ENCODE measurements at regions not wholly inside any gene's neighbourhood (a gene's known extent, or its start where the extent isn't known, plus 50 kb on each side); places are given as distances from the start of the nearest gene placed in this dataset.

GRCh38 chr3:75110741-75111140, 496.3 kb upstream of the CNTN3 start:
- Histone ChIP-seq H3K9me3 (ENCODE audit: control insufficient read depth, low read length) (no peaks in the 10 kb centered on the region), H3K36me3 (ENCODE audit: control insufficient read depth, insufficient read depth, low read length) (no peaks in the 10 kb centered on the region), H3K27ac (ENCODE audit: insufficient read depth, low read length, poor library complexity, severe bottlenecking) (no peak overlapping the region), H3K4me1 (ENCODE audit: control insufficient read depth, insufficient read depth, low read length, poor library complexity, severe bottlenecking) (no peaks in the 10 kb centered on the region), H3K4me3 (ENCODE audit: insufficient read depth, low read depth, low read length, poor library complexity, severe bottlenecking) (no peak overlapping the region), H3K27me3 (replicated peaks; ENCODE audit: control insufficient read depth, insufficient read depth, low read length, poor library complexity, severe bottlenecking) (no peaks in the 10 kb centered on the region)
- DNase-seq, result no peak

- no peaks in the 10 kb centered on the region for H3K27me3 ChIP-seq (replicated peaks; ENCODE audit: control insufficient read depth, insufficient read depth, low read length, poor library complexity, severe bottlenecking)
- H3K27ac ChIP-seq (ENCODE audit: insufficient read depth, low read length, poor library complexity, severe bottlenecking), result no peak overlapping the region
- no peaks in the 10 kb centered on the region for H3K36me3 ChIP-seq (ENCODE audit: control insufficient read depth, insufficient read depth, low read length)
- no peak for DNase-seq
- no peaks in the 10 kb centered on the region for H3K4me1 ChIP-seq (ENCODE audit: control insufficient read depth, insufficient read depth, low read length, poor library complexity, severe bottlenecking)
- H3K4me3 ChIP-seq (ENCODE audit: insufficient read depth, low read depth, low read length, poor library complexity, severe bottlenecking), result no peak overlapping the region
- H3K9me3 ChIP-seq (ENCODE audit: control insufficient read depth, low read length), result no peaks in the 10 kb centered on the region
Observed at GRCh38 chr3:75115695-75116094, 501.2 kb upstream of the CNTN3 start.

DNA sequence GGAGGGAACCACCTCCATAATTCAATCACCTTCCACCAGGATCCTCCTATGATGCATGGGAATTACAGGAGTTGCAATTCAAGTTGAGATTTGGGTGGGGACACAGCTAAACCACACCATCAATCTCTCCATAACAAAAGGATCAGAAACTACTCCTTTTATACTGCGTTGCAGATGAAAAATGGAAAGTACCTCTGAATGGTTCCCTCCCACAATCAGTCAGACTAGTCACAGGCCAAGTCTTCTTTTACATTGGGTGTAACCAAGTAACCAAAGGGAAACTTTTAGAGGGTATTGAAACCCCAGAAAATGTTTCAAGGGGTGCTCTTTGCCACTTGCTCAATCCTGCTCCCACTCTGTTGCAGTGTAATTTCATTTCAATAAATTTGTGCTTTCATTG, 504.3 kb upstream of the CNTN3 start:
- H3K27ac ChIP-seq (ENCODE audit: insufficient read depth, low read length, poor library complexity, severe bottlenecking), result no peak overlapping the region
- no peaks in the 10 kb centered on the region for H3K36me3 ChIP-seq (ENCODE audit: control insufficient read depth, insufficient read depth, low read length)
- DNase-seq, result no peak
- no peaks in the 10 kb centered on the region for H3K27me3 ChIP-seq (replicated peaks; ENCODE audit: control insufficient read depth, insufficient read depth, low read length, poor library complexity, severe bottlenecking)
- H3K4me3 ChIP-seq (ENCODE audit: insufficient read depth, low read depth, low read length, poor library complexity, severe bottlenecking), result no peak overlapping the region
- H3K4me1 ChIP-seq (ENCODE audit: control insufficient read depth, insufficient read depth, low read length, poor library complexity, severe bottlenecking), result no peaks in the 10 kb centered on the region
- H3K9me3 ChIP-seq (ENCODE audit: control insufficient read depth, low read length), result no peaks in the 10 kb centered on the region

GRCh38 chr3:75126556-75126955, 512.1 kb upstream of the CNTN3 start:
- no peaks in the 10 kb centered on the region for H3K9me3 ChIP-seq (ENCODE audit: control insufficient read depth, low read length)
- H3K36me3 ChIP-seq (ENCODE audit: control insufficient read depth, insufficient read depth, low read length), result no peaks in the 10 kb centered on the region
- no peak for DNase-seq
- H3K4me1 ChIP-seq (ENCODE audit: control insufficient read depth, insufficient read depth, low read length, poor library complexity, severe bottlenecking), result no peaks in the 10 kb centered on the region
- H3K27ac ChIP-seq (ENCODE audit: insufficient read depth, low read length, poor library complexity, severe bottlenecking), result no peak overlapping the region
- no peaks in the 10 kb centered on the region for H3K27me3 ChIP-seq (replicated peaks; ENCODE audit: control insufficient read depth, insufficient read depth, low read length, poor library complexity, severe bottlenecking)
- H3K4me3 ChIP-seq (ENCODE audit: insufficient read depth, low read depth, low read length, poor library complexity, severe bottlenecking), result no peak overlapping the region

DNA sequence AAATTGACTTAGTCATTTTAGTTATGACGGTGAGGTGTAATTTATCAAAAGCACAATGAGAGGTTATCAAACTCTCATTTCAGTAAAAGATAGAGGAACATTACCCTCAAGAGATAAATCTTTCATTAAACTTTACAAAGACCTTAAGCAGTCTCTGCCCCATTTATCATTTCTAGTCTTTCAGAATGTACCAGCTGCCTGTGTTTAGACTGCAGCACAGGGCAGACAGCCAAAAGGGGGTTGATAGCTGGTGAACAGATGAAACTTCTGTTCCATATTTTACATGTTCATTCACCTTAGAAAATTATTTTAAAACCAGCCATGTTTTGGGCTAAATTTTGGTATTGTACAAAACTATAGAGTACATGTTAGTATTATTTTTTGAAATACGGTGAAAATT, 514.6 kb upstream of the CNTN3 start:
- Histone ChIP-seq H3K9me3 (ENCODE audit: control insufficient read depth, low read length) (no peaks in the 10 kb centered on the region), H3K4me1 (ENCODE audit: control insufficient read depth, insufficient read depth, low read length, poor library complexity, severe bottlenecking) (no peaks in the 10 kb centered on the region), H3K27me3 (replicated peaks; ENCODE audit: control insufficient read depth, insufficient read depth, low read length, poor library complexity, severe bottlenecking) (no peaks in the 10 kb centered on the region), H3K27ac (ENCODE audit: insufficient read depth, low read length, poor library complexity, severe bottlenecking) (no peak overlapping the region), H3K36me3 (ENCODE audit: control insufficient read depth, insufficient read depth, low read length) (no peaks in the 10 kb centered on the region), H3K4me3 (ENCODE audit: insufficient read depth, low read depth, low read length, poor library complexity, severe bottlenecking) (no peak overlapping the region)
- no peak for DNase-seq

DNA sequence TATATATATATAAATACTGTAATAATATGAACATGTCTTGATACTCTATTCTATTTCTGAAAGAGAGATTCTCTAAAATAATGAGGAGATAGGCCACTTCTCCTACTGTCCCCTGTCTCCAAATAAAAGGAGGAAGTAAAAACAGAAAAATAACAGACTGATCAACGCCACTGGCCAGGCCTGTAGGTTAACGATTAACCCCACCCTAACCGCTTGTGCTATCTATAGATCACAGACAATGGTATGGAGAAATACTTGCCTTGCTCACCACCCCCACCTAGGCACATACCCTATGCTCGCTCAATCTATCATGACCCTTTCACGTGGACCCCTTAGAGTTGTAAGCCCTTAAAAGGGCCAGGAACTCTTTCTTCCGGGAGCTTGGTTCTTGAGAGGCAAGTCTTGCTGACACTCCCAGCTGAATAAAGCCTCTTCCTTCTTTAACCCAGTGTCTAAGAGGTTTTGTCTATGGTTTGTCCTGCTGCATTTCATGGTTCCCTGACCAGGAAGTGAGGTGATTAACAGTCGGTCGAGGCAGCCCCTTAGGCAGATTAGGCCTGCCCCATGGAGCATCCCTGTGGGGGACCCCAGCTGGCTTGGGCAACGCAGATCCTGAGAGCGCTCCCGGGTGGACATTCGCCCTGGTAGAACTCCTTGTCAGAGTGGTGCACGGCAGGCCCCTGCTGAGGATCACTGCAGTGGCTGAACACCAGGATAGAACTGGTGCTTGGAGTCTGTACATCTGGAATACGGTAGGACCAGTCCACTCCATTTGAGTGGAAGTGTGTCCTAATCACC, 521.8 kb upstream of the CNTN3 start:
- Histone ChIP-seq H3K4me3 (ENCODE audit: insufficient read depth, low read depth, low read length, poor library complexity, severe bottlenecking) (no peak overlapping the region), H3K36me3 (ENCODE audit: control insufficient read depth, insufficient read depth, low read length) (no peaks in the 10 kb centered on the region)
- DNase-seq, result no peak

DNA sequence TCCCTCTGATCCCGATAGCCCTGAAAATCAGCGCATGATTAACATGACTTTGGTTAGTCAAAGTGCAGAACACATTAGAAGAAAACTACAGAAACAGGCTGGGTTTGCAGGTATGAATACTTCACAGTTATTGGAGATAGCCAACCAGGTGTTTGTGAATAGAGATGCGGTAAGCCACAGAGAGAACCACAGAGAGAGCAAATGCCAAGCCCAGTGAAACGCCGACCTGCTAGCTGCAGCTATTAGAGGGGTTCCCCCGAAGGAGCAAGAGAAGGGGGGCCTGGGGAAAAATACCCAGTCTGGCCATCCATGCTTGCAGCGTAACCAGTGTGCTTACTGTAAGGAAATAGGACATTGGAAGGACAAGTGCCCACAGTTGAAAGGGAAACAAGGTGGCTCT, 523.9 kb upstream of the CNTN3 start:
- no peak overlapping the region for H3K27ac ChIP-seq (ENCODE audit: insufficient read depth, low read length, poor library complexity, severe bottlenecking)
- no peak overlapping the region for H3K4me3 ChIP-seq (ENCODE audit: insufficient read depth, low read depth, low read length, poor library complexity, severe bottlenecking)
- no peaks in the 10 kb centered on the region for H3K36me3 ChIP-seq (ENCODE audit: control insufficient read depth, insufficient read depth, low read length)
- H3K27me3 ChIP-seq (replicated peaks; ENCODE audit: control insufficient read depth, insufficient read depth, low read length, poor library complexity, severe bottlenecking), result no peaks in the 10 kb centered on the region
- H3K4me1 ChIP-seq (ENCODE audit: control insufficient read depth, insufficient read depth, low read length, poor library complexity, severe bottlenecking), result no peaks in the 10 kb centered on the region
- DNase-seq, result no peak
- peaks cover 3% of the 10 kb centered on the region for H3K9me3 ChIP-seq (ENCODE audit: control insufficient read depth, low read length)

More for the DNA sequence above, 521.8 kb upstream of the CNTN3 start:
- H3K27ac ChIP-seq (ENCODE audit: insufficient read depth, low read length, poor library complexity, severe bottlenecking), result no peak overlapping the region
- no peaks in the 10 kb centered on the region for H3K27me3 ChIP-seq (replicated peaks; ENCODE audit: control insufficient read depth, insufficient read depth, low read length, poor library complexity, severe bottlenecking)
- no peaks in the 10 kb centered on the region for H3K4me1 ChIP-seq (ENCODE audit: control insufficient read depth, insufficient read depth, low read length, poor library complexity, severe bottlenecking)
- peaks cover 3% of the 10 kb centered on the region for H3K9me3 ChIP-seq (ENCODE audit: control insufficient read depth, low read length)

DNA sequence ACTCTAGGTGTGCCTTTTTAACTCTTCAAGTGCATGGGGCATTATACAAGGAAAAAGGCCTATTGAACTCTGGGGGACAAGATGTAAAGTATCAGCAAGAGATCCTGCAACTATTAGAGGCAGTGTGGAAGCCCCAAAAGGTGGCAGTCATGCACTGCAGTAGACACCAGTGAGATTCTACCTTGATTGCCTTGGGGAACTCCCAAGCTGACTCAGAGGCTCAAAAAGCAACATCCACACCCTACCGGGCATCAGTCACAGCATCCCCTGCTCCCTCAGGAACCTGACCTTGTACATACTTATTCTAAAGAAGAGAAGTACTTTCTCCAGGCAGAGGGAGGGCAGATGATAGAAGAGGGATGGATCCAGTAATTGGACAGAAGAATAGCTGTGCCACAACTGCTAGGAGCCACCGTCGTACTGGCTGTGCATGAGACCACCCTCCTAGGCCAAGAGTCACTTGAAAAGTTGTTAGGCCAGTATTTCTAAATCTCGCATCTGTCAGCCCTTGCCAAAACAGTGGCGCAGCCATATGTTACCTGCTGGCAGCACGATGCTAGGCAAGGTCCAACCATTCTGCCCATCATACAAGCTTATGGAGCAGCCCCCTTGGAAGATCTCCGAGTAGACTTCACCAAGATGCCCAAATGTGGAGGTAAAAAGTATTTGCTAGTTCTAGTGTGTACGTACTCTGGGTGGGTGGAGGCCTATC, 523.1 kb upstream of the FRG2C start:
- Histone ChIP-seq H3K27ac (ENCODE audit: insufficient read depth, low read length, poor library complexity, severe bottlenecking) (no peak overlapping the region), H3K4me3 (ENCODE audit: insufficient read depth, low read depth, low read length, poor library complexity, severe bottlenecking) (no peak overlapping the region), H3K36me3 (ENCODE audit: control insufficient read depth, insufficient read depth, low read length) (no peaks in the 10 kb centered on the region), H3K27me3 (replicated peaks; ENCODE audit: control insufficient read depth, insufficient read depth, low read length, poor library complexity, severe bottlenecking) (no peaks in the 10 kb centered on the region), H3K4me1 (ENCODE audit: control insufficient read depth, insufficient read depth, low read length, poor library complexity, severe bottlenecking) (no peaks in the 10 kb centered on the region), H3K9me3 (ENCODE audit: control insufficient read depth, low read length) (peaks cover 3% of the 10 kb centered on the region)
- no peak for DNase-seq

- no peak for DNase-seq
- no peaks in the 10 kb centered on the region for H3K27me3 ChIP-seq (replicated peaks; ENCODE audit: control insufficient read depth, insufficient read depth, low read length, poor library complexity, severe bottlenecking)
- H3K27ac ChIP-seq (ENCODE audit: insufficient read depth, low read length, poor library complexity, severe bottlenecking), result no peak overlapping the region
- no peak overlapping the region for H3K4me3 ChIP-seq (ENCODE audit: insufficient read depth, low read depth, low read length, poor library complexity, severe bottlenecking)
- H3K4me1 ChIP-seq (ENCODE audit: control insufficient read depth, insufficient read depth, low read length, poor library complexity, severe bottlenecking), result no peaks in the 10 kb centered on the region
- H3K36me3 ChIP-seq (ENCODE audit: control insufficient read depth, insufficient read depth, low read length), result no peaks in the 10 kb centered on the region
- H3K9me3 ChIP-seq (ENCODE audit: control insufficient read depth, low read length), result peaks cover 3% of the 10 kb centered on the region
Observed at GRCh38 chr3:75144406-75144805, 519.7 kb upstream of the FRG2C start.

GRCh38 chr3:75171630-75172230, 492.4 kb upstream of the FRG2C start:
- Histone ChIP-seq H3K4me1 (ENCODE audit: control insufficient read depth, insufficient read depth, low read length, poor library complexity, severe bottlenecking) (no peaks in the 10 kb centered on the region), H3K9me3 (ENCODE audit: control insufficient read depth, low read length) (no peaks in the 10 kb centered on the region), H3K4me3 (ENCODE audit: insufficient read depth, low read depth, low read length, poor library complexity, severe bottlenecking) (no peak overlapping the region), H3K27ac (ENCODE audit: insufficient read depth, low read length, poor library complexity, severe bottlenecking) (no peak overlapping the region), H3K27me3 (replicated peaks; ENCODE audit: control insufficient read depth, insufficient read depth, low read length, poor library complexity, severe bottlenecking) (no peaks in the 10 kb centered on the region), H3K36me3 (ENCODE audit: control insufficient read depth, insufficient read depth, low read length) (no peaks in the 10 kb centered on the region)
- DNase-seq, result no peak

Data from effector memory CD4-positive, alpha-beta T cell (primary cell).